ENCODE measurements at regions not wholly inside any gene's neighbourhood (a gene's known extent, or its start where the extent isn't known, plus 50 kb on each side); places are given as distances from the start of the nearest gene placed in this dataset.
"Not testable (repeated sequence)": the region's sequence is repeated elsewhere in the genome, so short reads cannot be mapped to it uniquely, and the experiment has no call there.

- H3K9me3 ChIP-seq = no peaks in the 10 kb centered on the region
- no peak overlapping the region for H3K27ac ChIP-seq
- DNase-seq (ENCODE audit: low spot score) = no peak
- H3K36me3 ChIP-seq = no peaks in the 10 kb centered on the region
- no peaks in the 10 kb centered on the region for H3K27me3 ChIP-seq
- no peak overlapping the region for H3K4me3 ChIP-seq
- peaks cover 0 to 6% of the 10 kb centered on the region in 2 donors for H3K4me1 ChIP-seq
- no peak for TF ChIP-seq CTCF (IDR thresholded peaks at IDR 0.05)
These were observed 69.2 kb upstream of the ARL15 start for GRCh38 chr5:54379590-54379989.

- Histone ChIP-seq H3K27ac (no peak overlapping the region), H3K4me1 (no peaks in the 10 kb centered on the region), H3K36me3 (no peaks in the 10 kb centered on the region), H3K27me3 (no peaks in the 10 kb centered on the region), H3K4me3 (no peak overlapping the region), H3K9me3 (no peaks in the 10 kb centered on the region)
- DNase-seq (ENCODE audit: low spot score) = no peak
- no peak for TF ChIP-seq CTCF (IDR thresholded peaks at IDR 0.05)
These were observed 68.3 kb upstream of the ARL15 start for GRCh38 chr5:54378707-54379106.

- DNase-seq (ENCODE audit: low spot score); H3K4me3 ChIP-seq; H3K36me3 ChIP-seq; H3K27ac ChIP-seq; H3K9me3 ChIP-seq; H3K4me1 ChIP-seq; H3K27me3 ChIP-seq: not testable (repeated sequence)
These were observed 67.0 kb upstream of the ARL15 start for GRCh38 chr5:54377339-54377738.

- Histone ChIP-seq H3K9me3 (peaks cover 0 to 5% of the 10 kb centered on the region in 2 donors), H3K27ac (no peak overlapping the region), H3K27me3 (no peaks in the 10 kb centered on the region), H3K4me1 (no peaks in the 10 kb centered on the region), H3K4me3 (no peak overlapping the region), H3K36me3 (no peaks in the 10 kb centered on the region)
- no peak for TF ChIP-seq CTCF (IDR thresholded peaks at IDR 0.05)
- DNase-seq (ENCODE audit: low spot score) = no peak
These were observed 60.6 kb upstream of the ARL15 start for GRCh38 chr5:54370982-54371381.

GRCh38 chr5:54367844-54368243 lies 57.5 kb upstream of the ARL15 start:
- Histone ChIP-seq H3K27ac (no peak overlapping the region), H3K36me3 (no peaks in the 10 kb centered on the region), H3K4me1 (no peaks in the 10 kb centered on the region), H3K4me3 (no peak overlapping the region), H3K9me3 (peaks cover 0 to 1% of the 10 kb centered on the region in 2 donors), H3K27me3 (no peaks in the 10 kb centered on the region)
- DNase-seq (ENCODE audit: low spot score) = no peak
- TF ChIP-seq CTCF (IDR thresholded peaks at IDR 0.05) = no peak

GRCh38 chr5:54366707-54367106 lies 56.3 kb upstream of the ARL15 start:
- no peak overlapping the region for H3K4me3 ChIP-seq
- no peaks in the 10 kb centered on the region for H3K9me3 ChIP-seq
- no peak for DNase-seq (ENCODE audit: low spot score)
- H3K4me1 ChIP-seq = peaks cover 0 to 5% of the 10 kb centered on the region in 2 donors
- H3K27me3 ChIP-seq = no peaks in the 10 kb centered on the region
- H3K36me3 ChIP-seq = no peaks in the 10 kb centered on the region
- H3K27ac ChIP-seq = no peak overlapping the region
- no peak for TF ChIP-seq CTCF (IDR thresholded peaks at IDR 0.05)

Measured in right atrium auricular region (tissue), 2 donors.